NCI-H146 (cell line): ENCODE measurements at regions not wholly inside any gene's neighbourhood (a gene's known extent, or its start where the extent isn't known, plus 50 kb on each side); places are given as distances from the start of the nearest gene placed in this dataset.

Experiments used
- DNase-seq: peaks from one replicate; lab custom pipeline; 2025; lab: John Stamatoyannopoulos, UW

- DNase-seq, result no peak
Measured at GRCh38 chr9:1490341-1491232, 440.4 kb downstream of the DMRT2 start.

- no peak for DNase-seq
Measured at GRCh38 chr9:1492156-1492555, 442.0 kb downstream of the DMRT2 start.

- no peak for DNase-seq
Measured at GRCh38 chr9:1495282-1496030, 445.3 kb downstream of the DMRT2 start.

GRCh38 chr9:1505489-1505888 lies 455.3 kb downstream of the DMRT2 start:
- no peak for DNase-seq

GRCh38 chr9:1510712-1511111 lies 460.6 kb downstream of the DMRT2 start:
- no peak for DNase-seq

- DNase-seq, result no peak
Measured at GRCh38 chr9:1513105-1513504, 462.9 kb downstream of the DMRT2 start.

- DNase-seq, result no peak
Measured at GRCh38 chr9:1514250-1514649, 464.1 kb downstream of the DMRT2 start.

GRCh38 chr9:1514776-1515363 lies 464.7 kb downstream of the DMRT2 start:
- no peak for DNase-seq

- DNase-seq, result no peak
Measured at GRCh38 chr9:1515557-1515956, 465.4 kb downstream of the DMRT2 start.

GRCh38 chr9:1521547-1521946 lies 471.4 kb downstream of the DMRT2 start:
- no peak for DNase-seq

GRCh38 chr9:1522219-1522767 lies 472.1 kb downstream of the DMRT2 start:
- DNase-seq, result no peak

GRCh38 chr9:1528456-1528855 lies 478.3 kb downstream of the DMRT2 start:
- no peak for DNase-seq

GRCh38 chr9:1530696-1531095 lies 480.5 kb downstream of the DMRT2 start:
- DNase-seq, result no peak

- no peak for DNase-seq
Measured at GRCh38 chr9:1531424-1531823, 481.3 kb downstream of the DMRT2 start.

- DNase-seq, result no peak
Measured at GRCh38 chr9:1532171-1532570, 482.0 kb downstream of the DMRT2 start.

- no peak for DNase-seq
Measured at GRCh38 chr9:1535051-1535450, 480.1 kb upstream of the SMARCA2 start.

GRCh38 chr9:1535599-1535998 lies 479.5 kb upstream of the SMARCA2 start:
- no peak for DNase-seq

GRCh38 chr9:1536522-1537170 lies 478.5 kb upstream of the SMARCA2 start:
- DNase-seq, result no peak

- DNase-seq, result no peak
Measured at GRCh38 chr9:1538301-1538700, 476.8 kb upstream of the SMARCA2 start.

GRCh38 chr9:1539216-1539615 lies 475.9 kb upstream of the SMARCA2 start:
- no peak for DNase-seq

- no peak for DNase-seq
Measured at GRCh38 chr9:1550636-1551035, 464.5 kb upstream of the SMARCA2 start.
